GM23338 (cell line): ENCODE measurements at regions not wholly inside any gene's neighbourhood (a gene's known extent, or its start where the extent isn't known, plus 50 kb on each side); places are given as distances from the start of the nearest gene placed in this dataset.

ENCODE experiments used
- ATAC-seq: fragments of 200-7000 bp; cut with Tn5 transposase; 3 replicates; pipeline ENCODE4 v1.9.1; 2020
- DNase-seq: peaks from one replicate; pipeline ENCODE4 v3.0.0-alpha.2; 2015; ENCODE audit warnings: low spot score
- H2AFZ ChIP-seq: fragments of 200-600 bp; sonication (generic); 2 replicates; pipeline ENCODE4 v1.8.0; 2016; ENCODE audit warnings: antibody characterized with exemption, mild to moderate bottlenecking, moderate library complexity
- H3F3A ChIP-seq: fragments of 200-600 bp; sonication (generic); replicated peaks from 2 replicates; pipeline ENCODE4 v1.8.0; 2017; ENCODE audit warnings: antibody characterized with exemption, mixed run types, low read depth
- H3K27ac ChIP-seq: fragments of 200-600 bp; sonication (generic); 2 replicates; pipeline ENCODE4 v1.6.1; 2016; ENCODE audit warnings: low read depth
- H3K27me3 ChIP-seq: fragments of 200-600 bp; sonication (generic); 2 replicates; pipeline ENCODE4 v1.8.0; 2016; ENCODE audit warnings: mild to moderate bottlenecking, mixed run types, moderate library complexity; ENCODE audit not compliant: insufficient read depth
- H3K36me3 ChIP-seq: fragments of 200-600 bp; sonication (generic); 2 replicates; pipeline ENCODE4 v1.8.0; 2016; ENCODE audit warnings: mild to moderate bottlenecking; ENCODE audit not compliant: insufficient read depth
- H3K4me1 ChIP-seq: fragments of 200-600 bp; sonication (generic); 2 replicates; pipeline ENCODE4 v1.8.0; 2016; ENCODE audit warnings: mild to moderate bottlenecking, moderate library complexity; ENCODE audit not compliant: insufficient read depth
- H3K4me2 ChIP-seq: fragments of 200-600 bp; sonication (generic); 2 replicates; pipeline ENCODE4 v1.7.1; 2017; ENCODE audit warnings: mixed run types
- H3K4me3 ChIP-seq: fragments of 200-600 bp; sonication (generic); 2 replicates; pipeline ENCODE4 v1.6.1; 2016; ENCODE audit warnings: mixed run types
- H3K79me2 ChIP-seq: fragments of 200-600 bp; sonication (generic); replicated peaks from 2 replicates; pipeline ENCODE4 v1.8.0; 2017; ENCODE audit warnings: mild to moderate bottlenecking; ENCODE audit not compliant: insufficient read depth
- H3K9me2 ChIP-seq: fragments of 200-600 bp; sonication (generic); 2 replicates; pipeline ENCODE4 v1.8.0; 2017; ENCODE audit not compliant: insufficient read depth
- H4K20me1 ChIP-seq: fragments of 200-600 bp; sonication (generic); replicated peaks from 2 replicates; pipeline ENCODE4 v1.8.0; 2017; ENCODE audit warnings: mild to moderate bottlenecking; ENCODE audit not compliant: insufficient read depth
- H3K27ac Mint-ChIP-seq: 2 replicates; pipeline ENCODE4 v1.8.0; 2020; ENCODE audit warnings: inconsistent platforms, mild to moderate bottlenecking, moderate library complexity, mixed read lengths
- H3K27me3 Mint-ChIP-seq: 3 replicates; pipeline ENCODE4 v1.8.0; 2022; ENCODE audit warnings: low read depth, mild to moderate bottlenecking, moderate library complexity, mixed read lengths, inconsistent platforms; ENCODE audit not compliant: insufficient read depth, poor library complexity
- H3K36me3 Mint-ChIP-seq: 3 replicates; pipeline ENCODE4 v1.8.0; 2021; ENCODE audit warnings: low read depth, mild to moderate bottlenecking, inconsistent platforms, moderate library complexity, mixed read lengths
- H3K4me1 Mint-ChIP-seq: 3 replicates; pipeline ENCODE4 v1.8.0; 2020; ENCODE audit warnings: mild to moderate bottlenecking, inconsistent platforms, mixed read lengths
- H3K4me3 Mint-ChIP-seq: 3 replicates; pipeline ENCODE4 v1.8.0; 2021; ENCODE audit warnings: moderate library complexity, mild to moderate bottlenecking, inconsistent platforms, mixed read lengths
- H3K9me3 Mint-ChIP-seq: 3 replicates; pipeline ENCODE4 v1.8.0; 2020; ENCODE audit warnings: moderate library complexity, mild to moderate bottlenecking, inconsistent platforms, mixed read lengths
- CREB1 ChIP-seq: fragments of 250-450 bp; sonication (Bioruptor Pico); IDR thresholded peaks from 2 replicates; pipeline ENCODE4 v1.5.0; 2020; ENCODE audit warnings: low read depth, mild to moderate bottlenecking, moderate library complexity
- ETS1 ChIP-seq: IDR thresholded peaks from 2 replicates; pipeline ENCODE4 v1.6.1; 2016; ENCODE audit warnings: antibody characterized with exemption
- EZH2 ChIP-seq: fragments of 200-600 bp; sonication (generic); IDR thresholded peaks from one replicate; pipeline ENCODE4 v1.8.0; 2017; ENCODE audit warnings: antibody characterized with exemption, mild to moderate bottlenecking, low read depth; ENCODE audit not compliant: unreplicated experiment
- EZH2phosphoT487 ChIP-seq: fragments of 200-600 bp; sonication (generic); IDR thresholded peaks from one replicate; pipeline ENCODE4 v1.8.1; 2018; ENCODE audit warnings: antibody characterized with exemption; ENCODE audit not compliant: unreplicated experiment
- JUNB ChIP-seq: IDR thresholded peaks from one replicate; pipeline ENCODE4 v1.6.1; 2016; ENCODE audit warnings: antibody characterized with exemption; ENCODE audit not compliant: unreplicated experiment
- NANOG ChIP-seq: IDR thresholded peaks from 2 replicates; pipeline ENCODE4 v1.6.1; 2016; ENCODE audit warnings: antibody characterized with exemption, borderline replicate concordance
- POLR2AphosphoS5 ChIP-seq: IDR thresholded peaks from 2 replicates; pipeline ENCODE4 v1.6.1; 2016; ENCODE audit warnings: antibody characterized with exemption, low read depth
- REST ChIP-seq: IDR thresholded peaks from one replicate; pipeline ENCODE4 v1.6.1; 2018; ENCODE audit warnings: antibody characterized with exemption; ENCODE audit not compliant: unreplicated experiment
- STAT1 ChIP-seq: IDR thresholded peaks from one replicate; pipeline ENCODE4 v1.6.1; 2016; ENCODE audit warnings: antibody characterized with exemption; ENCODE audit not compliant: unreplicated experiment
- ZNF114 ChIP-seq: fragments of 250-450 bp; sonication (Bioruptor Pico); IDR thresholded peaks from 2 replicates; pipeline ENCODE4 v1.5.0; 2020; ENCODE audit warnings: mild to moderate bottlenecking, moderate library complexity
- ZNF331 ChIP-seq: fragments of 250-450 bp; sonication (Bioruptor Pico); IDR thresholded peaks from 2 replicates; pipeline ENCODE4 v1.5.0; 2020; ENCODE audit warnings: low read depth, mild to moderate bottlenecking, moderate library complexity
- TF ChIP-seq, protein P1 (sequence below): fragments of 250-450 bp; sonication (Bioruptor Pico); IDR thresholded peaks from 2 replicates; pipeline ENCODE4 v1.5.0; 2020; ENCODE audit warnings: mild to moderate bottlenecking, moderate library complexity
- TF ChIP-seq, protein P2 (sequence below), 2 experiments: fragments of 200-600 bp in 1 of 2; sonication (generic) in 1 of 2; conservative IDR thresholded peaks; 2 replicates each; pipeline versions ENCODE4 v1.5.1 to v1.6.1; 2016 to 2017; ENCODE audit warnings: antibody characterized with exemption in 2 of 2, low read depth in 2 of 2, mild to moderate bottlenecking in 2 of 2, moderate library complexity in 1 of 2

DNA sequence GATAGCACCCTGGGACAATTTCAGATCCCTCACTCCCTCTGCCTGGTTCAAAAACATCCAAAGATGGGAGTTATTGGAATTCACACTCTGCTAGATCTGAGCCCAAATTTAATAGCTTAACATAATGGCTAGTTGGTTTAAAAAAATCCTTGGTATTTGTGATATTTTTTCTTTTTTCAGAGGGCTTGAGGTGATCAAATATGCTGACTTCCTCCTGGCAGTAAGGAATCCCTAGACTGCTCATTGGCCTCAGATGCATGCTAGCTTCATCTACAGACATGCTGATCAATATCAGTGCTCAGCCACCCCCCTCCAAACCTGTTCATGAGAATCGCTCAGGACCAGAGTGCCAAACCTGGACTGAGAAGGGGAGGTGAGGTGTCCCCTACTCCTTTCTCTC lies 74.7 kb upstream of the PLPP4 start:
- peaks cover 3% of the 10 kb centered on the region; the same call in 1 of the 3 replicates for H3K36me3 Mint-ChIP-seq
- Histone ChIP-seq H3K79me2 (no peaks in the 10 kb centered on the region), H2AFZ (no peak overlapping the region), H3K9me2 (peaks cover 8% of the 10 kb centered on the region; the same call in 1 of the 2 replicates), H3K4me3 (no peak overlapping the region), H3K27me3 (no peaks in the 10 kb centered on the region), H3K27ac (no peak overlapping the region), H3F3A (no peaks in the 10 kb centered on the region), H3K36me3 (no peaks in the 10 kb centered on the region), H3K4me2 (no peak overlapping the region), H4K20me1 (no peaks in the 10 kb centered on the region), H3K4me1 (no peaks in the 10 kb centered on the region)
- DNase-seq (no peak), ATAC-seq (no peak)
- H3K4me1 Mint-ChIP-seq: no peaks in the 10 kb centered on the region
- H3K27me3 Mint-ChIP-seq: peaks cover 4% of the 10 kb centered on the region
- no peak for TF ChIP-seq ETS1
- TF ChIP-seq NANOG: no peak
- no peak for TF ChIP-seq JUNB
- TF ChIP-seq STAT1: no peak
- TF ChIP-seq REST: no peak
- TF ChIP-seq EZH2: no peak
- TF ChIP-seq, protein P1, sequence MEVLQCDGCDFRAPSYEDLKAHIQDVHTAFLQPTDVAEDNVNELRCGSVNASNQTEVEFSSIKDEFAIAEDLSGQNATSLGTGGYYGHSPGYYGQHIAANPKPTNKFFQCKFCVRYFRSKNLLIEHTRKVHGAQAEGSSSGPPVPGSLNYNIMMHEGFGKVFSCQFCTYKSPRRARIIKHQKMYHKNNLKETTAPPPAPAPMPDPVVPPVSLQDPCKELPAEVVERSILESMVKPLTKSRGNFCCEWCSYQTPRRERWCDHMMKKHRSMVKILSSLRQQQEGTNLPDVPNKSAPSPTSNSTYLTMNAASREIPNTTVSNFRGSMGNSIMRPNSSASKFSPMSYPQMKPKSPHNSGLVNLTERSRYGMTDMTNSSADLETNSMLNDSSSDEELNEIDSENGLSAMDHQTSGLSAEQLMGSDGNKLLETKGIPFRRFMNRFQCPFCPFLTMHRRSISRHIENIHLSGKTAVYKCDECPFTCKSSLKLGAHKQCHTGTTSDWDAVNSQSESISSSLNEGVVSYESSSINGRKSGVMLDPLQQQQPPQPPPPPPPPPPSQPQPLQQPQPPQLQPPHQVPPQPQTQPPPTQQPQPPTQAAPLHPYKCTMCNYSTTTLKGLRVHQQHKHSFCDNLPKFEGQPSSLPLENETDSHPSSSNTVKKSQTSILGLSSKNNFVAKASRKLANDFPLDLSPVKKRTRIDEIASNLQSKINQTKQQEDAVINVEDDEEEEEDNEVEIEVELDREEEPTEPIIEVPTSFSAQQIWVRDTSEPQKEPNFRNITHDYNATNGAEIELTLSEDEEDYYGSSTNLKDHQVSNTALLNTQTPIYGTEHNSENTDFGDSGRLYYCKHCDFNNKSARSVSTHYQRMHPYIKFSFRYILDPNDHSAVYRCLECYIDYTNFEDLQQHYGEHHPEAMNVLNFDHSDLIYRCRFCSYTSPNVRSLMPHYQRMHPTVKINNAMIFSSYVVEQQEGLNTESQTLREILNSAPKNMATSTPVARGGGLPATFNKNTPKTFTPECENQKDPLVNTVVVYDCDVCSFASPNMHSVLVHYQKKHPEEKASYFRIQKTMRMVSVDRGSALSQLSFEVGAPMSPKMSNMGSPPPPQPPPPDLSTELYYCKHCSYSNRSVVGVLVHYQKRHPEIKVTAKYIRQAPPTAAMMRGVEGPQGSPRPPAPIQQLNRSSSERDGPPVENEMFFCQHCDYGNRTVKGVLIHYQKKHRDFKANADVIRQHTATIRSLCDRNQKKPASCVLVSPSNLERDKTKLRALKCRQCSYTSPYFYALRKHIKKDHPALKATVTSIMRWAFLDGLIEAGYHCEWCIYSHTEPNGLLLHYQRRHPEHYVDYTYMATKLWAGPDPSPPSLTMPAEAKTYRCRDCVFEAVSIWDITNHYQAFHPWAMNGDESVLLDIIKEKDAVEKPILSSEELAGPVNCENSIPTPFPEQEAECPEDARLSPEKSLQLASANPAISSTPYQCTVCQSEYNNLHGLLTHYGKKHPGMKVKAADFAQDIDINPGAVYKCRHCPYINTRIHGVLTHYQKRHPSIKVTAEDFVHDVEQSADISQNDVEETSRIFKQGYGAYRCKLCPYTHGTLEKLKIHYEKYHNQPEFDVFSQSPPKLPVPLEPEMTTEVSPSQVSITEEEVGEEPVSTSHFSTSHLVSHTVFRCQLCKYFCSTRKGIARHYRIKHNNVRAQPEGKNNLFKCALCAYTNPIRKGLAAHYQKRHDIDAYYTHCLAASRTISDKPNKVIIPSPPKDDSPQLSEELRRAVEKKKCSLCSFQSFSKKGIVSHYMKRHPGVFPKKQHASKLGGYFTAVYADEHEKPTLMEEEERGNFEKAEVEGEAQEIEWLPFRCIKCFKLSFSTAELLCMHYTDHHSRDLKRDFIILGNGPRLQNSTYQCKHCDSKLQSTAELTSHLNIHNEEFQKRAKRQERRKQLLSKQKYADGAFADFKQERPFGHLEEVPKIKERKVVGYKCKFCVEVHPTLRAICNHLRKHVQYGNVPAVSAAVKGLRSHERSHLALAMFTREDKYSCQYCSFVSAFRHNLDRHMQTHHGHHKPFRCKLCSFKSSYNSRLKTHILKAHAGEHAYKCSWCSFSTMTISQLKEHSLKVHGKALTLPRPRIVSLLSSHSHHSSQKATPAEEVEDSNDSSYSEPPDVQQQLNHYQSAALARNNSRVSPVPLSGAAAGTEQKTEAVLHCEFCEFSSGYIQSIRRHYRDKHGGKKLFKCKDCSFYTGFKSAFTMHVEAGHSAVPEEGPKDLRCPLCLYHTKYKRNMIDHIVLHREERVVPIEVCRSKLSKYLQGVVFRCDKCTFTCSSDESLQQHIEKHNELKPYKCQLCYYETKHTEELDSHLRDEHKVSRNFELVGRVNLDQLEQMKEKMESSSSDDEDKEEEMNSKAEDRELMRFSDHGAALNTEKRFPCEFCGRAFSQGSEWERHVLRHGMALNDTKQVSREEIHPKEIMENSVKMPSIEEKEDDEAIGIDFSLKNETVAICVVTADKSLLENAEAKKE (CRISPR knock-in tag): no peak
- no peak for TF ChIP-seq CREB1 (CRISPR knock-in tag)
- TF ChIP-seq ZNF114 (CRISPR knock-in tag): no peak
- TF ChIP-seq, protein P2, sequence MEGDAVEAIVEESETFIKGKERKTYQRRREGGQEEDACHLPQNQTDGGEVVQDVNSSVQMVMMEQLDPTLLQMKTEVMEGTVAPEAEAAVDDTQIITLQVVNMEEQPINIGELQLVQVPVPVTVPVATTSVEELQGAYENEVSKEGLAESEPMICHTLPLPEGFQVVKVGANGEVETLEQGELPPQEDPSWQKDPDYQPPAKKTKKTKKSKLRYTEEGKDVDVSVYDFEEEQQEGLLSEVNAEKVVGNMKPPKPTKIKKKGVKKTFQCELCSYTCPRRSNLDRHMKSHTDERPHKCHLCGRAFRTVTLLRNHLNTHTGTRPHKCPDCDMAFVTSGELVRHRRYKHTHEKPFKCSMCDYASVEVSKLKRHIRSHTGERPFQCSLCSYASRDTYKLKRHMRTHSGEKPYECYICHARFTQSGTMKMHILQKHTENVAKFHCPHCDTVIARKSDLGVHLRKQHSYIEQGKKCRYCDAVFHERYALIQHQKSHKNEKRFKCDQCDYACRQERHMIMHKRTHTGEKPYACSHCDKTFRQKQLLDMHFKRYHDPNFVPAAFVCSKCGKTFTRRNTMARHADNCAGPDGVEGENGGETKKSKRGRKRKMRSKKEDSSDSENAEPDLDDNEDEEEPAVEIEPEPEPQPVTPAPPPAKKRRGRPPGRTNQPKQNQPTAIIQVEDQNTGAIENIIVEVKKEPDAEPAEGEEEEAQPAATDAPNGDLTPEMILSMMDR (conservative IDR thresholded peaks at IDR 0.05; ENCODE audit: low read depth in 2 of 2): no peak
- no peak for TF ChIP-seq POLR2AphosphoS5
- TF ChIP-seq ZNF331 (CRISPR knock-in tag): no peak
- no peak for TF ChIP-seq EZH2phosphoT487
- no peak overlapping the region for H3K4me3 Mint-ChIP-seq
- peaks cover 15% of the 10 kb centered on the region for H3K9me3 Mint-ChIP-seq
- no peak overlapping the region for H3K27ac Mint-ChIP-seq
